Smooth muscle cell (in vitro differentiated cells): ENCODE measurements at regions not wholly inside any gene's neighbourhood (a gene's known extent, or its start where the extent isn't known, plus 50 kb on each side); places are given as distances from the start of the nearest gene placed in this dataset.
A peak's percentile ranks its signal among the peaks of the same experiment; 100 is the strongest.

Experiments
- DNase-seq: peaks from one replicate; lab custom pipeline; 2025; ENCODE audit not compliant: unreplicated experiment; lab: John Stamatoyannopoulos, UW
- H2AFZ ChIP-seq: fragments of 200-600 bp; sonication (generic); 2 replicates; pipeline ENCODE4 v1.6.0; 2016; ENCODE audit warnings: antibody characterized with exemption, low read depth, mild to moderate bottlenecking
- H3F3A ChIP-seq: fragments of 200-600 bp; sonication (generic); 2 replicates; pipeline ENCODE4 v1.6.0; 2017; ENCODE audit warnings: antibody characterized with exemption, low read depth
- H3K27ac ChIP-seq: fragments of 200-600 bp; sonication (generic); 2 replicates; pipeline ENCODE4 v1.5.1; 2016; ENCODE audit warnings: low read depth, mild to moderate bottlenecking
- H3K27me3 ChIP-seq: fragments of 200-600 bp; sonication (generic); 2 replicates; pipeline ENCODE4 v1.6.1; 2016; ENCODE audit warnings: low read depth, mild to moderate bottlenecking
- H3K36me3 ChIP-seq: fragments of 200-600 bp; sonication (generic); 2 replicates; pipeline ENCODE4 v1.5.1; 2016; ENCODE audit warnings: low read depth
- H3K4me1 ChIP-seq: fragments of 200-600 bp; sonication (generic); 2 replicates; pipeline ENCODE4 v1.5.1; 2016; ENCODE audit warnings: low read depth
- H3K4me2 ChIP-seq: fragments of 200-600 bp; sonication (generic); 2 replicates; pipeline ENCODE4 v1.6.0; 2016; ENCODE audit warnings: mild to moderate bottlenecking
- H3K4me3 ChIP-seq: fragments of 200-600 bp; sonication (generic); 2 replicates; pipeline ENCODE4 v1.5.1; 2016; ENCODE audit warnings: mild to moderate bottlenecking
- H3K79me2 ChIP-seq: fragments of 200-600 bp; sonication (generic); 2 replicates; pipeline ENCODE4 v1.6.0; 2016; ENCODE audit warnings: low read depth, mild to moderate bottlenecking
- H3K9ac ChIP-seq: fragments of 200-600 bp; sonication (generic); 2 replicates; pipeline ENCODE4 v1.6.0; 2016; ENCODE audit warnings: low read depth
- H3K9me3 ChIP-seq: fragments of 200-600 bp; sonication (generic); replicated peaks from 2 replicates; pipeline ENCODE4 v1.5.1; 2016; ENCODE audit warnings: low read depth
- H4K20me1 ChIP-seq: fragments of 200-600 bp; sonication (generic); 2 replicates; pipeline ENCODE4 v1.6.0; 2016; ENCODE audit warnings: low read depth
- CTCF ChIP-seq: fragments of 200-600 bp; sonication (generic); IDR thresholded peaks from 2 replicates; pipeline ENCODE4 v1.5.1; 2017; ENCODE audit warnings: borderline replicate concordance, mild to moderate bottlenecking, antibody characterized with exemption; ENCODE audit not compliant: insufficient read depth, poor library complexity, severe bottlenecking
- WGBS: methylation state at CpG from one replicate; pipeline ENCODE4 v1.1.7; 2016; ENCODE audit warnings: low lambda C conversion rate; 5-methylcytosine and 5-hydroxymethylcytosine counted together

GRCh38 chr4:34187056-34187455 lies 2057.3 kb downstream of the ARAP2 start:
- WGBS: 78% methylated on average over 1 of the region's 1 CpG
- H3K4me2 ChIP-seq: no peak overlapping the region

GRCh38 chr4:34191443-34191842 lies 2052.9 kb downstream of the ARAP2 start:
- DNase-seq: no peak
- Histone ChIP-seq H4K20me1 (no peaks in the 10 kb centered on the region), H3K27ac (no peak overlapping the region), H3K9ac (no peak overlapping the region), H3K4me1 (no peaks in the 10 kb centered on the region), H2AFZ (peak overlapping the region; percentile 10), H3K9me3 (no peaks in the 10 kb centered on the region), H3K27me3 (no peaks in the 10 kb centered on the region), H3K4me3 (no peak overlapping the region), H3K36me3 (no peaks in the 10 kb centered on the region), H3K79me2 (no peaks in the 10 kb centered on the region), H3K4me2 (no peak overlapping the region), H3F3A (no peaks in the 10 kb centered on the region)
- no peak for TF ChIP-seq CTCF

More at GRCh38 chr4:34187056-34187455, 2057.3 kb downstream of the ARAP2 start:
- peaks cover 3% of the 10 kb centered on the region for H3K4me1 ChIP-seq
- TF ChIP-seq CTCF: no peak
- no peaks in the 10 kb centered on the region for H3K27me3 ChIP-seq
- H3K9ac ChIP-seq: no peak overlapping the region
- H4K20me1 ChIP-seq: no peaks in the 10 kb centered on the region
- H3K4me3 ChIP-seq: no peak overlapping the region
- no peaks in the 10 kb centered on the region for H3K9me3 ChIP-seq
- peaks cover under 1% of the 10 kb centered on the region for H3F3A ChIP-seq
- no peak overlapping the region for H3K27ac ChIP-seq
- H2AFZ ChIP-seq: peak overlapping the region; percentile 80
- no peaks in the 10 kb centered on the region for H3K79me2 ChIP-seq
- no peak for DNase-seq
- no peaks in the 10 kb centered on the region for H3K36me3 ChIP-seq

GRCh38 chr4:34193451-34194154 lies 2050.7 kb downstream of the ARAP2 start:
- H3F3A ChIP-seq: no peaks in the 10 kb centered on the region
- TF ChIP-seq CTCF: no peak
- H3K27me3 ChIP-seq: no peaks in the 10 kb centered on the region
- no peaks in the 10 kb centered on the region for H3K4me1 ChIP-seq
- no peaks in the 10 kb centered on the region for H3K36me3 ChIP-seq
- no peaks in the 10 kb centered on the region for H4K20me1 ChIP-seq
- H3K4me3 ChIP-seq: no peak overlapping the region
- WGBS: 67% methylated on average over 5 of the region's 5 CpGs
- H3K27ac ChIP-seq: no peak overlapping the region
- H3K9me3 ChIP-seq: no peaks in the 10 kb centered on the region
- no peak for DNase-seq
- no peaks in the 10 kb centered on the region for H3K79me2 ChIP-seq
- no peak overlapping the region for H3K9ac ChIP-seq
- H2AFZ ChIP-seq: peak overlapping the region; percentile 26
- H3K4me2 ChIP-seq: peak overlapping the region; percentile 68

DNA sequence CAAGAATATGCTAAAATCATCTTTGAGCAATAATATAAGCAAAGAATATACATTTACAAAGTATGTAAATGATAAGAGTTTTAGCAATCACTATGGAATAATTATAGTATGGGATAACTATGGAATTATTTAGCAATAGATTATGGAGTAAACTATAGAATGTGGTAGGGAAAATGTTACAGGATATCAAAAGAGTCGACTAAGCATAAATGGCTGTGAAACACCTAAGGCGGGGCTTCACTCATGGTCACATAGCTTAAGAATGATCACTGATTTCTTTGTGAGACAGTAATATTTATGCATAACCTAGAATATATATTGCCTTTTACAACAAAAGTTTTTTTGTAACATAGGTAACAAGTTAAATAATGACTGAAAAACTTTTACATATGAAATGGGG lies 2049.7 kb downstream of the ARAP2 start:
- H4K20me1 ChIP-seq: no peaks in the 10 kb centered on the region
- no peak for DNase-seq

More for the DNA sequence above, 2049.7 kb downstream of the ARAP2 start:
- no peaks in the 10 kb centered on the region for H3K27me3 ChIP-seq
- no peaks in the 10 kb centered on the region for H3K79me2 ChIP-seq
- H3K9ac ChIP-seq: no peak overlapping the region
- H3K4me3 ChIP-seq: no peak overlapping the region
- no peaks in the 10 kb centered on the region for H3K4me1 ChIP-seq
- no peak overlapping the region for H2AFZ ChIP-seq
- H3K27ac ChIP-seq: no peak overlapping the region
- WGBS: 94% methylated on average over 2 of the region's 2 CpGs
- H3F3A ChIP-seq: no peaks in the 10 kb centered on the region
- no peak for TF ChIP-seq CTCF
- no peaks in the 10 kb centered on the region for H3K9me3 ChIP-seq
- H3K4me2 ChIP-seq: no peak overlapping the region
- no peaks in the 10 kb centered on the region for H3K36me3 ChIP-seq
